Activated CD4-positive, alpha-beta T cell treated with anti-CD3 and anti-CD28 coated beads, Interleukin-2, amount 10 ng/mL, durations not matched to agents 7 days and 5 days (primary cell): ENCODE measurements at regions not wholly inside any gene's neighbourhood (a gene's known extent, or its start where the extent isn't known, plus 50 kb on each side); places are given as distances from the start of the nearest gene placed in this dataset.

ENCODE experiments used
- CTCF ChIA-PET: fragments of 350-600 bp; sonication (Branson Sonifier 250); formaldehyde crosslinking; loops from one replicate; lab custom pipeline; 2021; ENCODE audit warnings: antibody characterized with exemption; lab: Charles Lee
- POLR2A ChIA-PET: fragments of 350-600 bp; sonication (Branson Sonifier 250); formaldehyde crosslinking; loops from one replicate; lab custom pipeline; 2021; ENCODE audit warnings: antibody characterized with exemption; lab: Charles Lee
- DNase-seq: peaks from one replicate; pipeline ENCODE4 v3.0.0-alpha.2; 2020
- H3K27ac Mint-ChIP-seq: one replicate; pipeline ENCODE4 v1.8.0; 2021; ENCODE audit warnings: mild to moderate bottlenecking, moderate library complexity, mixed read lengths
- H3K27me3 Mint-ChIP-seq: one replicate; pipeline ENCODE4 v1.8.0; 2021; ENCODE audit warnings: mixed read lengths
- H3K36me3 Mint-ChIP-seq: one replicate; pipeline ENCODE4 v1.8.0; 2021; ENCODE audit warnings: low read depth, mixed read lengths
- H3K4me1 Mint-ChIP-seq: one replicate; pipeline ENCODE4 v1.8.0; 2021; ENCODE audit warnings: mixed read lengths
- H3K4me3 Mint-ChIP-seq: one replicate; pipeline ENCODE4 v1.8.0; 2021; ENCODE audit warnings: mild to moderate bottlenecking, moderate library complexity, mixed read lengths
- H3K9me3 Mint-ChIP-seq: one replicate; pipeline ENCODE4 v1.8.0; 2021; ENCODE audit warnings: mixed read lengths

DNA sequence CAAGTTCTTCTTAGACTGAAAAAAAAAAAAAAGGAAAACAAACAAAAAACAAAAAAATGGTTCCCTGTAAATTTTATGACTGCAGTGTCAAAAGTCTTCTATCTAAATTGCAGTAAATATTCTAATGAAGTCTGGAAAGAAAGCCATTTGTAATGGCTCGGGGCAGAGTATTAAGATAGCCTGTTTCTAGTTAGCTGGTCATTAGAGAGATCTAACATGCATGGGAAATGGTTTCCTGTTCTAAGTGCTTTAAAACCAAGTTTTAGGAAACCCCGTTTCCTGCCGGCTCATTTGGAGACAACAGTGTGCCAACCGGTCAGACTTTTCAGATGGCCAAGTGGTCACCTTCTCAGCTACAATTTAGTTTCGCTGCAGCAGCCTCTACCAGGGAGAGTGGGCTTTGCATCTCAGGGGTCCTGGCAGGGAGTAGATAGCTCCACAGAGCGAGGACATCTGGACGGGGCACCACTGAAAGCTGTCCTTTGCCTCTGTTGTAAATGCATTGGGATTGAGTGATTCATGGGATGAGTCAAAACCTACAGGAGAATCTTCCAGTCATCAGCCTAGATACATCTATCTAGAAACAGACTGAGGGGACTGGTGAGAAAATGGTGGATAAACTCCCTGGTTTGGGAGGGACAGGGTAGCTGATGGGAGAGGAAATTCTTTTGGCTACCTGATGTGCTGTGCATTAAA lies 473.2 kb upstream of the SALL1 start:
- Mint-ChIP-seq H3K9me3 (peaks cover 15% of the 10 kb centered on the region), H3K4me1 (no peaks in the 10 kb centered on the region), H3K27ac (no peak overlapping the region), H3K36me3 (no peaks in the 10 kb centered on the region), H3K27me3 (no peaks in the 10 kb centered on the region), H3K4me3 (no peak overlapping the region)
- ChIA-PET POLR2A (no interaction called here), CTCF (no interaction called here)
- no peak for DNase-seq

DNA sequence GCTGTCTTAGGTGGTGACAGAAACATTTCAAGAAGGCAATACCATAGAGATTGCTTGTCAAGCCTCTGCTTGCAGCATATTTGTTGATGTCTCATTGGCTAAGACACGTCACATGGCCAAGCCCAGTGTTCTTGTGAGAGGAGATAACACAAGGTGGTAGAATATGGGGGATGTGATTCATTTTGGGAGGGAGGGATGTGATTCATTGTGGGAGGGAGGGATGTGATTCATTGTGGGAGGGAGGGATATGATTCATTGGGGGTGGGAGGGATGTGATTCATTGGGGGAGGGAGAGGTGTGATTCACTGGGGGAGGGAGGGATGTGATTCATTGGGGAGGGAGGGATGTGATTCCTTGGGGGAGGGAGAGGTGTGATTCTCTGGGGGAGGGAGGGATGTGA lies 470.5 kb upstream of the SALL1 start:
- DNase-seq = no peak
- H3K27ac Mint-ChIP-seq = no peak overlapping the region
- H3K4me3 Mint-ChIP-seq = no peak overlapping the region
- CTCF ChIA-PET = no interaction called here
- H3K4me1 Mint-ChIP-seq = no peaks in the 10 kb centered on the region
- no peaks in the 10 kb centered on the region for H3K27me3 Mint-ChIP-seq
- H3K9me3 Mint-ChIP-seq = peaks cover 15% of the 10 kb centered on the region
- POLR2A ChIA-PET = no interaction called here
- H3K36me3 Mint-ChIP-seq = no peaks in the 10 kb centered on the region

DNA sequence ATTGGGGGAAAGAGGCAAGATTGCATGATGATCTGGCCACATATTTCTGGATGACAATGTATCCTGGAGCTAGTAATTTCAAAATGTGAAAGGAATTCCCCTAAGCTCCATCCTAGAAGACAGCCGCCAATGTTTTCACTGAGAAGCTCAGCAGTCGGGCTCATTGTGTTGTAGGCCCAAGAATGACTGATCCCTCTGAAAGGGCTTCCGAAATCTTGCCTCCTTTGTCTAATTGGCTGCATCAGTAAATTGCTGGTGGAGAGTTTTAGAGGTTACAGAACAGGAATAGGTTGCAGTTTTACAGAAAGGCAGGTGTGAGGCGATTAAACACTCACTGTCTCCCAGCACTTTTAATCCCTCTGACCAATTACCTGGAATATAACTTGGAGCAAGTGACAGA lies 464.1 kb upstream of the SALL1 start:
- CTCF ChIA-PET = no interaction called here
- Mint-ChIP-seq H3K27ac (no peak overlapping the region), H3K9me3 (peaks cover 5% of the 10 kb centered on the region), H3K27me3 (no peaks in the 10 kb centered on the region), H3K4me1 (no peaks in the 10 kb centered on the region), H3K36me3 (no peaks in the 10 kb centered on the region), H3K4me3 (no peak overlapping the region)
- POLR2A ChIA-PET = no interaction called here
- DNase-seq = no peak

DNA sequence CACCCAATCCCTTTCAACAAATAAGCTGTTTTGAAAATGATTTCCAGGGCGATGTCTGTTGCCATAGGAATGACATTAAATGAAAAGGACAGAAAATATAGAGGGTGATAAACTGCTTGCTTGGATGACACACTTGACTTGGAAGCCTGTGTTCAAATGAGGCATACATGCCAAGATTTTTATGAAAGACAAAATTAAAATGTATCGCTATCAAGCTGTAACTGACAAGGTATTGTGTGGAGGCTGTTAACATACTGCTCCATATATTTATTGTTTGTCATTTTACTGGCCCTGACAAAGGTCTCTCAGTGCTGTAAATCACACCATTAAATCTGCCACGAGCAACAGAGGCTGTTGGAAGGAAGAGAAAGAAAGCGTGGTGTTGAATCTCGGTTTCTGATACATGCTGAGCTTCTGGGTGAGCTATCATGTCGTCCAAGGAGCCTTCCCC lies 456.2 kb upstream of the SALL1 start:
- Mint-ChIP-seq H3K4me1 (no peaks in the 10 kb centered on the region), H3K27me3 (no peaks in the 10 kb centered on the region), H3K27ac (no peak overlapping the region), H3K36me3 (no peaks in the 10 kb centered on the region), H3K4me3 (no peak overlapping the region), H3K9me3 (peaks cover 4% of the 10 kb centered on the region)
- DNase-seq = no peak
- ChIA-PET CTCF (interaction anchor here (0.5 to 0.6 kb wide), 2 partner anchors 169 to 587 kb away, joined by 3 read pairs; no protein-coding TSS in a partner anchor), POLR2A (no interaction called here)

DNA sequence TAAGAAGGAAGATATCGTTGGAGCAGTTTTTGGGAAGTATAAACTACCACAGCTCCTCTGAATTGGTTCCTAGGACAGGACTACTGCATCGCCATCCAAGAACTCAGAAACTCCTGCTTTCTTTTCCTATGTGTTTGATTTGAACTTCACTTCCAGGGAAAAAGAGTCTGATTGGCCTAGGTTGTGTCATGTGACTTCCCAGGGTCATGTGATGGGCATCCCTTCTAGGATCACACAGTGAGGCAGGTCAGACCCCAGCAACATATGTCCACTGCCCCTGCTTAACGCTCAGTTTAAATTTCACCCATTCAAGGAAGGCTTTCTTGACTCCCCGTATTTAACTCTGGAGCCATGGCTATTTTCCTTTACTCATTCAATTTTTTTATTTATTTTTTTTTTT lies 445.2 kb upstream of the SALL1 start:
- H3K4me3 Mint-ChIP-seq = no peak overlapping the region

DNA sequence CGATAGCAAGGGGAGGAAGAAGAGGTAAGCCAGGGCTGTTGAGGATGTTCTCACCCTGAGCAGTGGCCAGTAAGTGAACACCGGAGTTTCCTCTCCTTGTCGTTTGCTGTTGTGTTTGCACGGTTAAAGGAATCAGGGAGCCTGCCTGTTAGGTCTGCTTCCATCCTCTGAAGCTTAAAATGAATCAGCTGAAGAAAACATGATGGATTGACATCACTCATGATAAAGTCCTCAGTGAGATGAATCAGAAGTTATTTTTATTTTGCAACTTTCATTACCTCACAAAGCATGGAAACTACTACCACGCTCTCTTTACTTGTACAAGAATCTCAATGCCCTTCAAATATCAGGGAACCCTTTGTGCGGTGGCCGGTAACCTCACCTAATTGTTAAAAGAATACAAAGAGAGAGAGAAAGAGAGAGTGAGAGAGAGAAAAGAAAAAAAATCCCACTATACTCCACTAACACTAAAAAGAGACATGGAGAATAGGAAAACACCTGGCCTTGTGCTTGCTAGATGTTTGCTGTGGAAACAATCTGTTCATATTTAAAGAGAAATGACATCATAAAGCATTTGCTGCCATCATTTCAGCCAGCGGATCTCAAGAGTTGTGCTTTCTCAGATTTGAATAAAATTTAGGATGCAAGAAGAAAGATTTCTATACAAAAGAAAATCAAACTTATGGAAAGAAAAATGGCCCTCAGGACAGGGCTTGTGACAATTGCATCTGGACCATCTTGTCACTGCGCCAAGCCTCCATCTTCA lies 441.6 kb upstream of the SALL1 start:
- Mint-ChIP-seq H3K36me3 (no peaks in the 10 kb centered on the region), H3K9me3 (peaks cover 7% of the 10 kb centered on the region), H3K4me1 (no peaks in the 10 kb centered on the region), H3K4me3 (no peak overlapping the region), H3K27ac (no peak overlapping the region), H3K27me3 (no peaks in the 10 kb centered on the region)
- CTCF ChIA-PET = no interaction called here
- no peak for DNase-seq
- POLR2A ChIA-PET = no interaction called here

More for the DNA sequence above, 445.2 kb upstream of the SALL1 start:
- ChIA-PET POLR2A (no interaction called here), CTCF (no interaction called here)
- no peaks in the 10 kb centered on the region for H3K4me1 Mint-ChIP-seq
- no peak overlapping the region for H3K27ac Mint-ChIP-seq
- H3K9me3 Mint-ChIP-seq = peaks cover 10% of the 10 kb centered on the region
- H3K27me3 Mint-ChIP-seq = no peaks in the 10 kb centered on the region
- DNase-seq = no peak
- no peaks in the 10 kb centered on the region for H3K36me3 Mint-ChIP-seq

DNA sequence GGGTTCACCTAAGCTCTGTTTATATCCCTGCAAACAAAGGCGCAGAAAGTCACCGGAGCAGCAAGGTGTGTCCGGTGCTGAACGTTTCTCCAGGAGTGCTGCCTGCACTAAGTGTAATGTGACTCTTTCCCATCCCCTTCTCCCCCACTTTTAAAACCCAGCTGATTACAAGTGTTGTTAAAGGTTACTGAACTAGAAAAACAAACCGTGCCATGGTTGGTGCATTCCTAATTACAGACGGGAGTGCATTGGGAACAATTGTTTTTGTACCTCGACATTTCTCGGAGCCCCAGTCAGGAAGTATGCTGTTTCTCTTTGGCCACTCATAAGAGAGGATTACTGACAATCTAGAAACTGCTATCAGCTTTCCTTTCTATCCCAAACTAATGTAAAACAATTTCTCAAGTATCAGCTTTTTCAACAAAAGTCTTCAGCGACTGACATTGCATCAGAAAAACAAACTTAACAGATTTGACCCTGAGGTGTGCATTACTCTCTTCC lies 441.0 kb upstream of the SALL1 start:
- Mint-ChIP-seq H3K27ac (no peak overlapping the region), H3K4me1 (no peaks in the 10 kb centered on the region), H3K9me3 (peaks cover 5% of the 10 kb centered on the region), H3K36me3 (no peaks in the 10 kb centered on the region), H3K4me3 (no peak overlapping the region), H3K27me3 (no peaks in the 10 kb centered on the region)
- ChIA-PET CTCF (no interaction called here), POLR2A (no interaction called here)
- no peak for DNase-seq

DNA sequence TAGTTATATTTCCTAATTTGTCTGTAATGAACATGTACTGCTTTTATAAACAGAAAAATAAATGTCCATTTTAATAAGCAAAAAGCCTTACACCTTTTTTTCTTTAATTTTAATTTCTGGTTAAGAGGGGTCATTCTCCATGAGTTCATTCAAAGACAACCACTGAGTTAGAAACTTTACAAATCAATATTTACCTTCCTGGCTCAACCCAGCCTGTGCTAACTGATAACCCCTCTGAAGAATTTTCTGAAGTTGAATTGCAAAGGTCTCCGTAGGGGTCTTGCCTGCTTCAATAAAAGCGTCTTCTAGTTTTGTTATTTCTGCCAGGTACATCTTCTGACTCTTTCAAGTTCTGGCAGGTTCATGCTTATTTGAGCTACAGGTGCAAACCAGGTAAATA lies 440.4 kb upstream of the SALL1 start:
- POLR2A ChIA-PET = no interaction called here
- DNase-seq = no peak
- peaks cover 2% of the 10 kb centered on the region for H3K9me3 Mint-ChIP-seq
- no peak overlapping the region for H3K4me3 Mint-ChIP-seq
- no peaks in the 10 kb centered on the region for H3K27me3 Mint-ChIP-seq
- H3K27ac Mint-ChIP-seq = no peak overlapping the region
- CTCF ChIA-PET = no interaction called here
- no peaks in the 10 kb centered on the region for H3K36me3 Mint-ChIP-seq
- H3K4me1 Mint-ChIP-seq = no peaks in the 10 kb centered on the region

DNA sequence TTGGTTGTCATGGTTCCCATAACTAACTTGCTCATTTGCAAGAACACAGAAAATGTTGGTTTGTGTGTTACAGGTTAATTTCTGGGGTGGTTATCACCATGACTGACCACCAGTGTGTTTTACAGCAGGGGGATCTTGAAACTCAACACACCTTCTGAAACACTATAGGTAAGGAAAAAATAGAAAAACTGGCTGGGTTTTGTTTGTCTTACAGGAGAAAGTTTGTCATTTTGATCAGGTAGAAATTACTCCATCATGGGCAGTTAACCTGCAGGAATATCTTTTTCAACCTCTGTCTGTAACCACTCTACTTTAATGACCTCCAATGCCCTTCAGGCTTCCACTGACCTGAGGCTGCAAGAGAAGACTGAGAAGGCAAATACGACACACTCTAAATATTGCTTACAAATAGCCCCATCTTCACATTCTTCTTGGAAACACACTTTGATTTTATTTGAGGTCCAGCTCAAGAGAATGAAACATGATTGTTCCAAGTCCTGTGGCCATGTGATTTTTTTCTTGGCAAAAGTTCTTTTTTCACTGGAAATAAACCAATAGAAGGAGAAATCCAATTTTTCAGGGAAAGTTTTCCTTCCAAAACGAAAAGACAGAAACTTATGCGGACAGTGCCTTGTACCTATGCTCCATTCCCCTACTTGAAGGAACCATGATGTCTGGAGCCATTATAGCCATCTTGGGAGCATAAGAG lies 428.7 kb upstream of the SALL1 start:
- Mint-ChIP-seq H3K9me3 (no peaks in the 10 kb centered on the region), H3K4me1 (no peaks in the 10 kb centered on the region), H3K36me3 (no peaks in the 10 kb centered on the region), H3K27me3 (no peaks in the 10 kb centered on the region), H3K27ac (no peak overlapping the region), H3K4me3 (no peak overlapping the region)
- CTCF ChIA-PET = no interaction called here
- POLR2A ChIA-PET = no interaction called here
- no peak for DNase-seq

DNA sequence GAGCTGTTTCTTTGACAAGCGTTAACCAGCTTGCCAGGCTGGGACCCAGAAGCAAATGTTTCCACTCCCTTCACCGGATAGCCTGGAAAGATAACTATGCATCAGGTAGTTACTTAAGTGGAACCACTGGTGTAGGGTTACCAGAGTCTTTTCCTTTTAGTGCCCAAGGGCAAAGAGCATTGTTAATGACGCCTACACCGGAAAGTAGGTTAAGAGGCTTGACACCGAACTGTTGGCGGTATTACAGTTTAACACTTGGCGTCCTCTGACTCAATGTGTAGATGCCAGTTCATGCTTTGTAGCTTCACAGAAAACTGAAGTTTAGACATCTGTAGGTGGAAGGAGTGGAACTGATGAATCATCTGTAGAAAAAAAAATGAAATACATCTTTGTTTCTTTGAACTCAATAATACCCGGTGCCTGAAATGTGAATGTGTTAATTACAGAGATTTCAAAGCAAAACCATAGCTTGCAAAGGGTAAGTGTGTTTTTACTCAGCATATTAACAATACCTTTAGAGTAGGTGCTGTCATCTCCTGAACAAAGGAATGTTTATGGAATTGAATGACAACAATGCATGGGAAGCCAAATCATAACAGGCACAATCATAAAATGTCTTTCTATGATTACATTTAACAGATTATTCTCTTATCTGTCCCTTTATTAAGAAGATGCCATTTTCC lies 426.7 kb upstream of the SALL1 start:
- no peak for DNase-seq
- H3K36me3 Mint-ChIP-seq = no peaks in the 10 kb centered on the region
- H3K4me1 Mint-ChIP-seq = no peaks in the 10 kb centered on the region
- ChIA-PET POLR2A (no interaction called here), CTCF (no interaction called here)
- H3K4me3 Mint-ChIP-seq = no peak overlapping the region
- H3K27ac Mint-ChIP-seq = no peak overlapping the region
- no peaks in the 10 kb centered on the region for H3K27me3 Mint-ChIP-seq
- no peaks in the 10 kb centered on the region for H3K9me3 Mint-ChIP-seq

DNA sequence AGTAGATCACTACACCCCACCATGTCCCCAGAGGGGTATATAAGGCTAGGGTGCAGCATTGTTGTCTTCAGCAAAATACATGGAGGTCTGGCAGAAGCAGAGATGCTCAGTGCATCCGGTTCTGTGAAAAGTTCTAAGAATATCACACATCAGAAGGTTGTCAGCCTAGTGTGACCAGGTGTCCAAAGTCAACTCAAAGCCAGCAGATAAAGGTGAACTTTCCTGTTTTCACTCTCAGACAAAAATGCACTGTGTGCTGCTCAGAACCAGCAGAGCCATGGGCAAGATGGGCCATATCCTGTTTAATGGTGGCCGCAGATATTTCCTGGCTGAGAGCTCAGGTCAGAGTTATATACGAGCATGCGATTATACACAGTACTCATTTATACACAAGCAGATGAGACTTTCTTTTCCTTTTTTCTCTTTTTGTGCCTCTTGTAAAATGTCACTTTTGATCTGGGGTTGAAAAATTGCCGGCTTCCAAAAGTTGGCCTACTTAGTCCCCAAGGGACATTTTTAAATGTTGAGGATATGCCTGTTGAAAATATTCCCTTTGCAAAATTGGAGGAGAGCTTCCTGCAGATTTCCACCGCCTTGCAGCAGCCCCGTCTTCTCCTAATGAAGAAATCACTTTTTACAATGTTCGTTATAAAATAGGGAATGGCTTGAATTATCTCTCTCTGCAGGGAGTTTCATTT lies 425.6 kb upstream of the SALL1 start:
- POLR2A ChIA-PET = no interaction called here
- H3K4me1 Mint-ChIP-seq = no peaks in the 10 kb centered on the region
- CTCF ChIA-PET = interaction anchor here (0.8 kb wide), 1 partner anchor 200 kb away, joined by 3 read pairs; no protein-coding TSS in a partner anchor
- H3K27me3 Mint-ChIP-seq = no peaks in the 10 kb centered on the region
- H3K9me3 Mint-ChIP-seq = no peaks in the 10 kb centered on the region
- H3K4me3 Mint-ChIP-seq = no peak overlapping the region
- DNase-seq = no peak
- H3K36me3 Mint-ChIP-seq = no peaks in the 10 kb centered on the region
- no peak overlapping the region for H3K27ac Mint-ChIP-seq

DNA sequence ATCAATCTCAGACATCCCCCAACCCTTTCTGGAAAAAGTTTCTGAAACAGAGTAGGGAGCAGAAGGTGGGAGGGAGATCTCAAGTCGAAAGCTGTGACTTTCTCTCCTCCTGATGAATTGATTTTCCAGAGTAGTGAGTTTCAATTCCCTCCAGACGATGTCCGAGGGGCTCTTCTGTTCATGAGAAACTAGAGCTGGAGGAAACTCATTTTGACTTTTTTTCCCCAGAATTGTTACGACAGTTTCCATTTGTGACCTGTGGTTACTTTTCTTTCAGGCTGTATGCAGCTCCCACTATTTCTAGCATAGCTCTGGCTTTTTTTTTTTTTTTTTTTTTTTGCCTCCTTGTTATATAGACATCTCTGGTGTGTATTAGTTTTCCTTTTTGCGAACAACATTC lies 422.1 kb upstream of the SALL1 start:
- Mint-ChIP-seq H3K4me1 (no peaks in the 10 kb centered on the region), H3K36me3 (no peaks in the 10 kb centered on the region), H3K27ac (no peak overlapping the region), H3K4me3 (no peak overlapping the region), H3K27me3 (no peaks in the 10 kb centered on the region), H3K9me3 (no peaks in the 10 kb centered on the region)
- POLR2A ChIA-PET = no interaction called here
- DNase-seq = no peak
- CTCF ChIA-PET = no interaction called here
